Neural cell (in vitro differentiated cells): ENCODE measurements at regions not wholly inside any gene's neighbourhood (a gene's known extent, or its start where the extent isn't known, plus 50 kb on each side); places are given as distances from the start of the nearest gene placed in this dataset.
"Not testable (repeated sequence)": the region's sequence is repeated elsewhere in the genome, so short reads cannot be mapped to it uniquely, and the experiment has no call there.

ENCODE experiments used
- H2AFZ ChIP-seq: fragments of 200-600, 300-800 bp; sonication (generic), shearing (Covaris generic); 2 replicates; pipeline ENCODE4 v1.6.0; 2014; ENCODE audit warnings: low read depth, mild to moderate bottlenecking, antibody characterized with exemption, low read length, moderate library complexity
- H3F3A ChIP-seq: fragments of 200-600 bp; shearing (Covaris generic); 2 replicates; pipeline ENCODE4 v1.6.1; 2016; ENCODE audit warnings: mild to moderate bottlenecking, moderate library complexity, mixed read lengths, antibody characterized with exemption, low read length; ENCODE audit not compliant: insufficient read depth, poor library complexity, severe bottlenecking
- H3K27ac ChIP-seq: fragments of 200-600, 300-800 bp; sonication (generic), shearing (Covaris generic); 2 replicates; pipeline ENCODE4 v1.5.1; 2014; ENCODE audit warnings: mild to moderate bottlenecking, low read length, moderate library complexity
- H3K27me3 ChIP-seq: fragments of 300-800, 200-600 bp; sonication (generic), shearing (Covaris generic); 2 replicates; pipeline ENCODE4 v1.6.0; 2014; ENCODE audit warnings: mild to moderate bottlenecking, low read depth, low read length, moderate library complexity; ENCODE audit not compliant: insufficient read depth
- H3K36me3 ChIP-seq: fragments of 300-800, 200-600 bp; sonication (generic), shearing (Covaris generic); 2 replicates; pipeline ENCODE4 v1.5.1; 2014; ENCODE audit warnings: mild to moderate bottlenecking, antibody characterized with exemption, low read length, moderate library complexity; ENCODE audit not compliant: insufficient read depth
- H3K4me2 ChIP-seq: fragments of 300-800, 200-600 bp; sonication (generic), shearing (Covaris generic); 2 replicates; pipeline ENCODE4 v1.6.0; 2014; ENCODE audit warnings: mild to moderate bottlenecking, low read length
- H3K4me3 ChIP-seq: fragments of 300-800, 200-600 bp; sonication (generic), shearing (Covaris generic); 2 replicates; pipeline ENCODE4 v1.5.1; 2014; ENCODE audit warnings: mild to moderate bottlenecking, low read length, moderate library complexity
- H3K79me2 ChIP-seq: fragments of 200-600 bp; shearing (Covaris generic); replicated peaks from 2 replicates; pipeline ENCODE4 v1.6.0; 2014; ENCODE audit warnings: mild to moderate bottlenecking, low read length, moderate library complexity; ENCODE audit not compliant: insufficient read depth
- H3K9ac ChIP-seq: fragments of 300-800, 200-600 bp; sonication (generic), shearing (Covaris generic); 2 replicates; pipeline ENCODE4 v1.6.1; 2016; ENCODE audit warnings: mild to moderate bottlenecking, low read length, mixed read lengths
- H3K9me2 ChIP-seq: fragments of 200-600 bp; shearing (Covaris generic); 2 replicates; pipeline ENCODE4 v1.6.1; 2016; ENCODE audit warnings: mild to moderate bottlenecking, low read length, mixed read lengths; ENCODE audit not compliant: insufficient read depth
- H3K9me3 ChIP-seq: fragments of 200-600, 300-800 bp; sonication (generic), shearing (Covaris generic); 2 replicates; pipeline ENCODE4 v1.6.1; 2016; ENCODE audit warnings: mild to moderate bottlenecking, mixed run types, low read length, moderate library complexity, mixed read lengths
- H4K20me1 ChIP-seq: fragments of 200-600 bp; shearing (Covaris generic); 2 replicates; pipeline ENCODE4 v1.6.1; 2016; ENCODE audit warnings: mild to moderate bottlenecking, mixed run types; ENCODE audit not compliant: insufficient read depth
- CTCF ChIP-seq: fragments of 450-650 bp; IDR thresholded peaks from 2 replicates; pipeline ENCODE4 v1.5.1; 2014; ENCODE audit warnings: antibody characterized with exemption, mild to moderate bottlenecking, moderate library complexity; ENCODE audit not compliant: poor library complexity, severe bottlenecking
- EP300 ChIP-seq: fragments of 450-650 bp; conservative IDR thresholded peaks from 2 replicates; pipeline ENCODE4 v1.6.1; 2014; ENCODE audit warnings: antibody characterized with exemption, mild to moderate bottlenecking, moderate library complexity; ENCODE audit not compliant: poor library complexity, severe bottlenecking
- EZH2 ChIP-seq: fragments of 200-600, 300-800 bp; shearing (Covaris generic), sonication (generic); IDR thresholded peaks from 2 replicates; pipeline ENCODE4 v1.6.1; 2014; ENCODE audit warnings: antibody characterized with exemption, low read length, borderline replicate concordance, mild to moderate bottlenecking; ENCODE audit not compliant: insufficient read depth, poor library complexity, severe bottlenecking
- MXI1 ChIP-seq: fragments of 450-650 bp; conservative IDR thresholded peaks from 2 replicates; pipeline ENCODE4 v1.6.1; 2014; ENCODE audit warnings: antibody characterized with exemption, mild to moderate bottlenecking; ENCODE audit not compliant: poor library complexity, severe bottlenecking
- POLR2AphosphoS5 ChIP-seq: IDR thresholded peaks from 2 replicates; pipeline ENCODE4 v1.6.1; 2012
- RAD21 ChIP-seq: fragments of 450-650 bp; conservative IDR thresholded peaks from 2 replicates; pipeline ENCODE4 v1.6.1; 2014; ENCODE audit warnings: antibody characterized with exemption, mild to moderate bottlenecking, moderate library complexity
- SMC3 ChIP-seq: fragments of 450-650 bp; conservative IDR thresholded peaks from 2 replicates; pipeline ENCODE4 v1.6.1; 2014; ENCODE audit warnings: antibody characterized with exemption, mild to moderate bottlenecking, moderate library complexity; ENCODE audit not compliant: poor library complexity
- TAF1 ChIP-seq: IDR thresholded peaks from 2 replicates; pipeline ENCODE4 v1.6.1; 2012; ENCODE audit warnings: low read depth
- TF ChIP-seq, protein P1 (sequence below): IDR thresholded peaks from 2 replicates; pipeline ENCODE4 v1.6.1; 2012; ENCODE audit warnings: borderline replicate concordance

- H3K4me2 ChIP-seq: no peak overlapping the region
- no peaks in the 10 kb centered on the region for H3K79me2 ChIP-seq
- no peaks in the 10 kb centered on the region for H4K20me1 ChIP-seq
- H3K27me3 ChIP-seq: no peaks in the 10 kb centered on the region
- no peak overlapping the region for H3K9ac ChIP-seq
- no peak overlapping the region for H3K27ac ChIP-seq
- no peak overlapping the region for H3K4me3 ChIP-seq
- H3F3A ChIP-seq: no peaks in the 10 kb centered on the region
- H3K9me3 ChIP-seq: no peaks in the 10 kb centered on the region
- H3K9me2 ChIP-seq: no peaks in the 10 kb centered on the region
- no peak overlapping the region for H2AFZ ChIP-seq
- TF ChIP-seq CTCF (no peak), EP300 (no peak), EZH2 (no peak)
- no peaks in the 10 kb centered on the region for H3K36me3 ChIP-seq
Measured at GRCh38 chr2:144625226-144625625, 105.3 kb upstream of the ZEB2 start.

DNA sequence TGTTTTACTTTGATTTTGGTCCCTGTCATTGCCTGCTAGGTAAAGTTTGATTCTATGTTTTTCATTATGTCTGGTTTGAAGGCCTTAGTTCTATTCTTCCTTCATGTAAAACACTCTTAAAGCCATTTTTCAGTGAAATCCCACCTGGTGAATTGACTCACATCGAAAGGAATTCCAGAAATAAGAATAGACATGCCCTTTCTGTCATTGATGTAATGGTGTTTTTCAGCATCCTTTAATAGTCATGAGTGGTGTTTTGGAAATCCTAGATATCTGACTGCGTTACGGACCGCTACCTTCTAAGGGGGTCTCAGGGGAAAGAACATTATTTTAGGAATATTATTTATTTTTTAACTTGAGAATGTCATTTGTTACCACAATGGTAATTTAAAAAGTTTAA is 104.5 kb upstream of the ZEB2 start:
- no peak overlapping the region for H3K4me3 ChIP-seq
- no peaks in the 10 kb centered on the region for H3K79me2 ChIP-seq
- no peak overlapping the region for H3K4me2 ChIP-seq
- H3K27me3 ChIP-seq: no peaks in the 10 kb centered on the region
- H3K36me3 ChIP-seq: no peaks in the 10 kb centered on the region
- no peak overlapping the region for H2AFZ ChIP-seq
- H3K9me2 ChIP-seq: no peaks in the 10 kb centered on the region
- no peak overlapping the region for H3K9ac ChIP-seq
- H4K20me1 ChIP-seq: no peaks in the 10 kb centered on the region
- H3K9me3 ChIP-seq: no peaks in the 10 kb centered on the region
- H3F3A ChIP-seq: no peaks in the 10 kb centered on the region
- no peak overlapping the region for H3K27ac ChIP-seq
- no peak for TF ChIP-seq MXI1
- no peak for TF ChIP-seq POLR2AphosphoS5
- TF ChIP-seq RAD21: no peak
- TF ChIP-seq, protein P1, sequence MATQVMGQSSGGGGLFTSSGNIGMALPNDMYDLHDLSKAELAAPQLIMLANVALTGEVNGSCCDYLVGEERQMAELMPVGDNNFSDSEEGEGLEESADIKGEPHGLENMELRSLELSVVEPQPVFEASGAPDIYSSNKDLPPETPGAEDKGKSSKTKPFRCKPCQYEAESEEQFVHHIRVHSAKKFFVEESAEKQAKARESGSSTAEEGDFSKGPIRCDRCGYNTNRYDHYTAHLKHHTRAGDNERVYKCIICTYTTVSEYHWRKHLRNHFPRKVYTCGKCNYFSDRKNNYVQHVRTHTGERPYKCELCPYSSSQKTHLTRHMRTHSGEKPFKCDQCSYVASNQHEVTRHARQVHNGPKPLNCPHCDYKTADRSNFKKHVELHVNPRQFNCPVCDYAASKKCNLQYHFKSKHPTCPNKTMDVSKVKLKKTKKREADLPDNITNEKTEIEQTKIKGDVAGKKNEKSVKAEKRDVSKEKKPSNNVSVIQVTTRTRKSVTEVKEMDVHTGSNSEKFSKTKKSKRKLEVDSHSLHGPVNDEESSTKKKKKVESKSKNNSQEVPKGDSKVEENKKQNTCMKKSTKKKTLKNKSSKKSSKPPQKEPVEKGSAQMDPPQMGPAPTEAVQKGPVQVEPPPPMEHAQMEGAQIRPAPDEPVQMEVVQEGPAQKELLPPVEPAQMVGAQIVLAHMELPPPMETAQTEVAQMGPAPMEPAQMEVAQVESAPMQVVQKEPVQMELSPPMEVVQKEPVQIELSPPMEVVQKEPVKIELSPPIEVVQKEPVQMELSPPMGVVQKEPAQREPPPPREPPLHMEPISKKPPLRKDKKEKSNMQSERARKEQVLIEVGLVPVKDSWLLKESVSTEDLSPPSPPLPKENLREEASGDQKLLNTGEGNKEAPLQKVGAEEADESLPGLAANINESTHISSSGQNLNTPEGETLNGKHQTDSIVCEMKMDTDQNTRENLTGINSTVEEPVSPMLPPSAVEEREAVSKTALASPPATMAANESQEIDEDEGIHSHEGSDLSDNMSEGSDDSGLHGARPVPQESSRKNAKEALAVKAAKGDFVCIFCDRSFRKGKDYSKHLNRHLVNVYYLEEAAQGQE: no peak
- no peak for TF ChIP-seq EZH2
- TF ChIP-seq EP300: no peak
- no peak for TF ChIP-seq SMC3
- no peak for TF ChIP-seq TAF1
- no peak for TF ChIP-seq CTCF

DNA sequence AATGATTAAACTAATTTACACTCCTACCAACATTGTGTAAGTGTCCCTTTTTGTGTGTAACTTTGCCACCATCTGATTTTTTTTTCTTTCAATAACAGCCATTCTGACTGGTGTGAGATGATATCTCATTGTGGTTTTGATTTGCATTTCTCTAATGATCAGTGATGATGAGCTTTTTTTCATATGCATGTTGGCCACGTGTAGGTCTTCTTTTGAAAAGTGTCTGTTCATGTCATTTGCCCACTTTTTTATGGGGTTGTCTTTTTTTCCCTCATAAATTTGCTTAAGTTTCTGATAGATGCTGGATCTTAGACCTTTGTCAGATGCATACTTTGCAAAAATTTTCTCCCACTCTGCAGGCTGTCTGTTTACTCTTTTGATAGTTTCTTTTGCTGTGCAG is 102.5 kb upstream of the ZEB2 start:
- not testable (repeated sequence) for H3K9me2 ChIP-seq, H3K4me2 ChIP-seq, H3K4me3 ChIP-seq, H3K9ac ChIP-seq, H3F3A ChIP-seq, H3K27ac ChIP-seq, H3K27me3 ChIP-seq, H2AFZ ChIP-seq, H3K79me2 ChIP-seq, H4K20me1 ChIP-seq, H3K36me3 ChIP-seq, H3K9me3 ChIP-seq
